ENCODE measurements at regions not wholly inside any gene's neighbourhood (a gene's known extent, or its start where the extent isn't known, plus 50 kb on each side); places are given as distances from the start of the nearest gene placed in this dataset.

DNA sequence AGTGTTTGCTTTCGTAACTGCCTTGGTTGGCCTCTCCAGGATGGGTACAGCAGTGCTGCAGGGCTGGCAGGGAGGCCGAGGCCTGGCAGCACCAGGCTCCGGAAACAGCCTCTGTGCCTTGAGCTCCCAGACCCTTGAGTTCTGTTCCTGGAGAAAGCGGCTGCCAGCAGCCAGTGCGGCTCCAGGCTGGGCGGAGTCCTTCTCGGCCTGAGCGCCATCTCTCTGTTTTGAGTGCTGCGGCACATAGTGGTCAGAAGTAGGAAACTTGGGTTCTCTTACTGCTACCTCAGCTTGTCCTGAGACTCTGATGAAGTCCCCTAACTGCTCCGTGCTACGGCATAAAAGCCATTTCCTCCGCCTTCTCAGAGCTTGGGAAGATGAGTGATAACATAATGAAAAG, 65.9 kb downstream of the KCNA1 start:
- no peak for TF ChIP-seq CTCF (conservative IDR thresholded peaks at IDR 0.05)
- no peak for TF ChIP-seq EZH2 (IDR thresholded peaks at IDR 0.05; ENCODE audit: low read depth)
